ENCODE measurements at regions not wholly inside any gene's neighbourhood (a gene's known extent, or its start where the extent isn't known, plus 50 kb on each side); places are given as distances from the start of the nearest gene placed in this dataset.

GRCh38 chr7:4361774-4362173 is 320.3 kb upstream of the FOXK1 start:
- TF ChIP-seq CTCF (conservative IDR thresholded peaks at IDR 0.05; ENCODE audit: low read depth in 2 of 2): peak; percentile 21 to 37; a peak in 2 of 4 replicates
- TF ChIP-seq STAT1 (IDR thresholded peaks at IDR 0.05; ENCODE audit: unreplicated experiment): no peak
- no peak for TF ChIP-seq CREB1 (CRISPR knock-in tag; IDR thresholded peaks at IDR 0.05; ENCODE audit: low read depth)
- TF ChIP-seq EZH2 (IDR thresholded peaks at IDR 0.05; ENCODE audit: low read depth, unreplicated experiment): no peak
